CD14-positive monocyte (primary cell): ENCODE measurements at regions not wholly inside any gene's neighbourhood (a gene's known extent, or its start where the extent isn't known, plus 50 kb on each side); places are given as distances from the start of the nearest gene placed in this dataset.

Experiments
- DNase-seq, 3 donors: peaks; one replicate each; pipeline ENCODE4 v3.0.0-alpha.2; 2011 to 2022
- H2AFZ ChIP-seq: 2 replicates; pipeline ENCODE4 v1.6.0; 2012; ENCODE audit warnings: mild to moderate bottlenecking, low read depth, low read length, inconsistent platforms; ENCODE audit not compliant: insufficient read depth, poor library complexity, severe bottlenecking
- H3K27ac ChIP-seq, 2 donors: 1 replicate in 1 of 2; 2 replicates in 1 of 2; pipeline ENCODE4 v1.5.1; 2012 to 2013; ENCODE audit warnings: low read length in 2 of 2, control low read depth in 1 of 2, inconsistent platforms in 1 of 2, low read depth in 1 of 2, mild to moderate bottlenecking in 1 of 2
- H3K27me3 ChIP-seq, 2 donors: one replicate each; pipeline versions ENCODE4 v1.6.0 to v1.6.1; 2011 to 2013; ENCODE audit warnings: low read length in 2 of 2; ENCODE audit not compliant: control insufficient read depth in 2 of 2, insufficient read depth in 2 of 2
- H3K36me3 ChIP-seq, 2 donors: replicated peaks in 1 of 2; 1 replicate in 1 of 2; 2 replicates in 1 of 2; pipeline versions ENCODE4 v1.5.1 to v1.6.1; 2012 to 2013; ENCODE audit warnings: low read length in 2 of 2, control low read depth in 1 of 2, inconsistent platforms in 1 of 2, mild to moderate bottlenecking in 1 of 2; ENCODE audit not compliant: insufficient read depth in 2 of 2, control insufficient read depth in 1 of 2
- H3K4me1 ChIP-seq, 2 donors: 1 replicate in 1 of 2; 2 replicates in 1 of 2; pipeline versions ENCODE4 v1.5.1 to v1.6.1; 2012 to 2013; ENCODE audit warnings: low read length in 2 of 2, control low read depth in 1 of 2, inconsistent platforms in 1 of 2, mild to moderate bottlenecking in 1 of 2, moderate library complexity in 1 of 2; ENCODE audit not compliant: insufficient read depth in 2 of 2, control insufficient read depth in 1 of 2
- H3K4me2 ChIP-seq: replicated peaks from 2 replicates; pipeline ENCODE3; 2012; ENCODE audit warnings: low read length, moderate library complexity, mild to moderate bottlenecking; ENCODE audit not compliant: poor library complexity, severe bottlenecking; ENCODE audit errors: extremely low read depth
- H3K4me3 ChIP-seq, 3 experiments: fragments of 200-600 bp in 1 of 3; sonication (generic) in 1 of 3; replicated peaks in 1 of 3; 1 replicate in 2 of 3; 2 replicates in 1 of 3; pipeline ENCODE4 v1.5.1; 2011 to 2013; ENCODE audit warnings: low read length in 3 of 3, mild to moderate bottlenecking in 3 of 3, control low read depth in 2 of 3, low read depth in 2 of 3, inconsistent platforms in 1 of 3, moderate library complexity in 1 of 3
- H3K79me2 ChIP-seq: 2 replicates; pipeline ENCODE4 v1.6.0; 2012; ENCODE audit warnings: mild to moderate bottlenecking, control low read depth, inconsistent platforms, low read length, moderate library complexity; ENCODE audit not compliant: insufficient read depth
- H3K9ac ChIP-seq: 2 replicates; pipeline ENCODE4 v1.6.0; 2017; ENCODE audit warnings: low read length, mild to moderate bottlenecking; ENCODE audit not compliant: insufficient read depth, poor library complexity, severe bottlenecking
- H3K9me3 ChIP-seq, 2 donors: replicated peaks in 1 of 2; 1 replicate in 1 of 2; 2 replicates in 1 of 2; pipeline versions ENCODE4 v1.5.1 to v1.6.1; 2012 to 2013; ENCODE audit warnings: low read length in 2 of 2, control low read depth in 1 of 2; ENCODE audit not compliant: control insufficient read depth in 1 of 2, insufficient read depth in 1 of 2
- H4K20me1 ChIP-seq: 2 replicates; pipeline ENCODE4 v1.6.0; 2012; ENCODE audit warnings: mild to moderate bottlenecking, low read length, control low read depth, moderate library complexity; ENCODE audit not compliant: insufficient read depth
- H3K27ac Mint-ChIP-seq, 7 donors: one replicate each; pipeline ENCODE4 v1.8.0; 2020; ENCODE audit warnings: mild to moderate bottlenecking in 7 of 7, mixed read lengths in 7 of 7, moderate library complexity in 6 of 7, inconsistent platforms in 2 of 7
- H3K27me3 Mint-ChIP-seq, 3 donors: one replicate each; pipeline ENCODE4 v1.8.0; 2021 to 2022; ENCODE audit warnings: low read depth in 3 of 3, mild to moderate bottlenecking in 3 of 3, mixed read lengths in 3 of 3, moderate library complexity in 3 of 3, inconsistent platforms in 1 of 3
- H3K36me3 Mint-ChIP-seq, 2 donors: one replicate each; pipeline ENCODE4 v1.8.0; 2020; ENCODE audit warnings: mixed read lengths in 2 of 2, inconsistent platforms in 1 of 2, mild to moderate bottlenecking in 1 of 2
- H3K4me1 Mint-ChIP-seq: one replicate; pipeline ENCODE4 v1.8.0; 2020; ENCODE audit warnings: mild to moderate bottlenecking, mixed read lengths
- H3K4me3 Mint-ChIP-seq, 2 donors: one replicate each; pipeline ENCODE4 v1.8.0; 2020; ENCODE audit warnings: mild to moderate bottlenecking in 2 of 2, mixed read lengths in 2 of 2, moderate library complexity in 1 of 2
- H3K9me3 Mint-ChIP-seq, 7 donors: one replicate each; pipeline ENCODE4 v1.8.0; 2020 to 2022; ENCODE audit warnings: mixed read lengths in 7 of 7, mild to moderate bottlenecking in 6 of 7, moderate library complexity in 6 of 7, inconsistent platforms in 2 of 7
- WGBS: methylation state at CpG from one replicate; pipeline ENCODE4 v1.1.5; 2013; ENCODE audit warnings: missing lambda C conversion rate; ENCODE audit not compliant: insufficient coverage; 5-methylcytosine and 5-hydroxymethylcytosine counted together
- intact Hi-C, 2 donors: fragments of 100-400 bp; cut with micrococcal nuclease; formaldehyde crosslinking; loops; one replicate each; pipeline versions ENCODE4 v1.15.0 to v1.15.1; 2023
- TF ChIP-seq, protein P1 (sequence below): fragments of 200-600 bp; IDR thresholded peaks from one replicate; pipeline ENCODE4 v1.8.0; 2022; ENCODE audit warnings: antibody characterized with exemption, mild to moderate bottlenecking

DNA sequence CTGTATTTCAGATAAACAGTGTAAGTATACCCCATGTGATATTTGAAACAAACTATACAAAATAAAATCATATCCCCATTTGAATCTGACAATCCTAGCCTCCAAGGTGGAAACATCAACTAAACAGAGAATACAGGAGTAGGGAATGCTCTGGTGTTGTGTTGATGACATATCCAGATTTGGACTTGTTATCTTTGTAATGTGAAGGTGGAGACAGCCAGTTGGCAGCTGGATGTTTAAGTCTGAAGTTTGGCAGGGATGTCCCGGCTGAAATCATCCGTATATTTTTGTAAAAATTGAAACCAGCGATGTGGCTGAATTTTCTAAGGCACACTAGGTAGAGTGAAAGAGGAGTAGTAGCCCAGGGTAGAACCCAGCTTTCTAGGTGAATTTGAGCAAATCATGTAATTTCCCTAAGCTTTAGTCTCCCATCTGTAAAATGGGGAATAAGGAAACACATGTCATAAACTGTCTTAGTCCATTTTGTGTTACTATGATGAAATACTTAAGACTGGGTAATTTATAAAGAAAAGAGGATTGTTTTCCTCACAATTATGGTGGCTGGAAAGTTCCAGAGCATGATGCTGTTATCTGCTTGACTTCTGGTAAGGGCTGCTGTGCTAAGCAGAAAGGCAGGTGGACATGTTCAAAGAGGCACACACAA, 246.6 kb upstream of the APCDD1 start:
- WGBS, result 100% methylated on average over 1 of the region's 3 CpGs
- no peaks in the 10 kb centered on the region for H4K20me1 ChIP-seq
- no peaks in the 10 kb centered on the region for H3K79me2 ChIP-seq
- H2AFZ ChIP-seq, result peak overlapping the region; percentile 43
- no peak overlapping the region for H3K9ac ChIP-seq
- Mint-ChIP-seq H3K9me3 (peaks cover 0 to 6% (median 2%) of the 10 kb centered on the region in 7 donors), H3K36me3 (peaks cover 0 to 3% of the 10 kb centered on the region in 2 donors), H3K4me1 (peaks cover 41% of the 10 kb centered on the region), H3K27me3 (peaks cover 1 to 4% (median 2%) of the 10 kb centered on the region in 3 donors), H3K4me3 (no peak overlapping the region), H3K27ac (peak overlapping the region; percentile 32 to 83 (median 78))
- H3K27me3 ChIP-seq, result no peaks in the 10 kb centered on the region
- peaks cover 26% of the 10 kb centered on the region in 2 donors for H3K4me1 ChIP-seq
- DNase-seq, result peak in 2 of 3 donors; percentile 38 to 55
- no peak overlapping the region for H3K4me2 ChIP-seq
- intact Hi-C loops, result loop anchor here in 1 of 2 donors (10.0 kb wide), 1 partner anchor 67 kb away; no protein-coding TSS in a partner anchor
- H3K4me3 ChIP-seq, result no peak overlapping the region
- TF ChIP-seq, protein P1, sequence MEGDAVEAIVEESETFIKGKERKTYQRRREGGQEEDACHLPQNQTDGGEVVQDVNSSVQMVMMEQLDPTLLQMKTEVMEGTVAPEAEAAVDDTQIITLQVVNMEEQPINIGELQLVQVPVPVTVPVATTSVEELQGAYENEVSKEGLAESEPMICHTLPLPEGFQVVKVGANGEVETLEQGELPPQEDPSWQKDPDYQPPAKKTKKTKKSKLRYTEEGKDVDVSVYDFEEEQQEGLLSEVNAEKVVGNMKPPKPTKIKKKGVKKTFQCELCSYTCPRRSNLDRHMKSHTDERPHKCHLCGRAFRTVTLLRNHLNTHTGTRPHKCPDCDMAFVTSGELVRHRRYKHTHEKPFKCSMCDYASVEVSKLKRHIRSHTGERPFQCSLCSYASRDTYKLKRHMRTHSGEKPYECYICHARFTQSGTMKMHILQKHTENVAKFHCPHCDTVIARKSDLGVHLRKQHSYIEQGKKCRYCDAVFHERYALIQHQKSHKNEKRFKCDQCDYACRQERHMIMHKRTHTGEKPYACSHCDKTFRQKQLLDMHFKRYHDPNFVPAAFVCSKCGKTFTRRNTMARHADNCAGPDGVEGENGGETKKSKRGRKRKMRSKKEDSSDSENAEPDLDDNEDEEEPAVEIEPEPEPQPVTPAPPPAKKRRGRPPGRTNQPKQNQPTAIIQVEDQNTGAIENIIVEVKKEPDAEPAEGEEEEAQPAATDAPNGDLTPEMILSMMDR, result no peak
- peak overlapping the region in 1 of 2 donors; percentile 73 for H3K27ac ChIP-seq
- no peaks in the 10 kb centered on the region for H3K9me3 ChIP-seq
- no peaks in the 10 kb centered on the region for H3K36me3 ChIP-seq

DNA sequence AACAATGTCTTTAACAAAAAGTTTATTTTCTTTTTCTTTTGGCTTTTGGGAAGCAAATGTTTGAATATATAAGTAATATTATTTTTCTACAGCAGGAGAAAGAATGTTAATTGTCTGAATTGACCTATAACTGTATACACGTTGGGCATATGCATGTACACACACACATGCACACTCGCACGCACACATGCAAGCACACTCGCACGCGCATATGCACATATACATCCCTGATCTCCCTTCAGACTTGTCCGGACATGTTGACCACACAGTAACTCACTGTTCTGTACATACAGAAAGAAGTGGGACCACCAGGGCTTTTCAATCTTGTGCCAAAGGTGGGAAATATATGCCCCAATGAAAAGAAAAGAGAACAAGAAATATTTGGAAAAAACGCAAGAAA, 245.1 kb upstream of the APCDD1 start:
- Histone ChIP-seq H3K9me3 (no peaks in the 10 kb centered on the region), H2AFZ (no peak overlapping the region), H3K27ac (no peak overlapping the region), H3K4me2 (no peak overlapping the region), H3K27me3 (no peaks in the 10 kb centered on the region), H3K9ac (no peak overlapping the region), H3K36me3 (no peaks in the 10 kb centered on the region), H4K20me1 (no peaks in the 10 kb centered on the region), H3K4me1 (peaks cover 30 to 35% of the 10 kb centered on the region in 2 donors), H3K4me3 (no peak overlapping the region), H3K79me2 (no peaks in the 10 kb centered on the region)
- peaks cover 1 to 4% (median 2%) of the 10 kb centered on the region in 3 donors for H3K27me3 Mint-ChIP-seq
- H3K9me3 Mint-ChIP-seq, result peaks cover 0 to 6% (median 2%) of the 10 kb centered on the region in 7 donors
- TF ChIP-seq, protein P1, result no peak
- WGBS, result 100% methylated on average over 3 of the region's 8 CpGs
- H3K4me1 Mint-ChIP-seq, result peaks cover 45% of the 10 kb centered on the region
- peaks cover 0 to 3% of the 10 kb centered on the region in 2 donors for H3K36me3 Mint-ChIP-seq
- no peak overlapping the region for H3K4me3 Mint-ChIP-seq
- H3K27ac Mint-ChIP-seq, result no peak overlapping the region
- intact Hi-C loops, result loop anchor here in 1 of 2 donors (10.0 kb wide), 1 partner anchor 65 kb away; no protein-coding TSS in a partner anchor
- DNase-seq, result no peak
